HepG2 (cell line): ENCODE measurements at regions not wholly inside any gene's neighbourhood (a gene's known extent, or its start where the extent isn't known, plus 50 kb on each side); places are given as distances from the start of the nearest gene placed in this dataset.

Experiments
- HHEX ChIP-seq: IDR thresholded peaks from 2 replicates; pipeline ENCODE4 v1.6.1; 2016; ENCODE audit warnings: control low read depth
- NFAT5 ChIP-seq: sonication (generic); formaldehyde crosslinking; IDR thresholded peaks from 2 replicates; pipeline ENCODE4 v1.4.0; 2020; ENCODE audit warnings: missing genetic modification reagents
- THAP11 ChIP-seq: IDR thresholded peaks from 2 replicates; pipeline ENCODE4 v1.6.1; 2016; ENCODE audit warnings: missing biosample characterization, missing genetic modification reagents
- ZNF251 ChIP-seq: sonication (generic); formaldehyde crosslinking; IDR thresholded peaks from 2 replicates; pipeline ENCODE4 v1.9.0; 2021; ENCODE audit warnings: mild to moderate bottlenecking, missing genetic modification reagents
- ZNF343 ChIP-seq: sonication (generic); formaldehyde crosslinking; IDR thresholded peaks from 2 replicates; pipeline ENCODE4 v1.4.0; 2020; ENCODE audit warnings: mild to moderate bottlenecking, missing genetic modification reagents
- TF ChIP-seq, protein P1 (sequence below), 2 experiments: fragments of 450-650 bp in 1 of 2; sonication (generic) in 1 of 2; formaldehyde crosslinking in 1 of 2; IDR thresholded peaks; 2 replicates each; pipeline versions ENCODE4 v1.6.1 to v1.8.0; 2016 to 2022; ENCODE audit warnings: antibody characterized with exemption in 1 of 2, mild to moderate bottlenecking in 1 of 2, missing genetic modification reagents in 1 of 2

- TF ChIP-seq NFAT5 (CRISPR knock-in tag) (no peak), THAP11 (CRISPR knock-in tag) (peak; percentile 74), HHEX (CRISPR knock-in tag) (no peak), ZNF251 (CRISPR knock-in tag) (no peak), ZNF343 (CRISPR knock-in tag) (0 out of 2 replicates have a peak, but pooled peaks have one; percentile 81)
- TF ChIP-seq, protein P1, sequence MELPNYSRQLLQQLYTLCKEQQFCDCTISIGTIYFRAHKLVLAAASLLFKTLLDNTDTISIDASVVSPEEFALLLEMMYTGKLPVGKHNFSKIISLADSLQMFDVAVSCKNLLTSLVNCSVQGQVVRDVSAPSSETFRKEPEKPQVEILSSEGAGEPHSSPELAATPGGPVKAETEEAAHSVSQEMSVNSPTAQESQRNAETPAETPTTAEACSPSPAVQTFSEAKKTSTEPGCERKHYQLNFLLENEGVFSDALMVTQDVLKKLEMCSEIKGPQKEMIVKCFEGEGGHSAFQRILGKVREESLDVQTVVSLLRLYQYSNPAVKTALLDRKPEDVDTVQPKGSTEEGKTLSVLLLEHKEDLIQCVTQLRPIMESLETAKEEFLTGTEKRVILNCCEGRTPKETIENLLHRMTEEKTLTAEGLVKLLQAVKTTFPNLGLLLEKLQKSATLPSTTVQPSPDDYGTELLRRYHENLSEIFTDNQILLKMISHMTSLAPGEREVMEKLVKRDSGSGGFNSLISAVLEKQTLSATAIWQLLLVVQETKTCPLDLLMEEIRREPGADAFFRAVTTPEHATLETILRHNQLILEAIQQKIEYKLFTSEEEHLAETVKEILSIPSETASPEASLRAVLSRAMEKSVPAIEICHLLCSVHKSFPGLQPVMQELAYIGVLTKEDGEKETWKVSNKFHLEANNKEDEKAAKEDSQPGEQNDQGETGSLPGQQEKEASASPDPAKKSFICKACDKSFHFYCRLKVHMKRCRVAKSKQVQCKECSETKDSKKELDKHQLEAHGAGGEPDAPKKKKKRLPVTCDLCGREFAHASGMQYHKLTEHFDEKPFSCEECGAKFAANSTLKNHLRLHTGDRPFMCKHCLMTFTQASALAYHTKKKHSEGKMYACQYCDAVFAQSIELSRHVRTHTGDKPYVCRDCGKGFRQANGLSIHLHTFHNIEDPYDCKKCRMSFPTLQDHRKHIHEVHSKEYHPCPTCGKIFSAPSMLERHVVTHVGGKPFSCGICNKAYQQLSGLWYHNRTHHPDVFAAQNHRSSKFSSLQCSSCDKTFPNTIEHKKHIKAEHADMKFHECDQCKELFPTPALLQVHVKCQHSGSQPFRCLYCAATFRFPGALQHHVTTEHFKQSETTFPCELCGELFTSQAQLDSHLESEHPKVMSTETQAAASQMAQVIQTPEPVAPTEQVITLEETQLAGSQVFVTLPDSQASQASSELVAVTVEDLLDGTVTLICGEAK (IDR thresholded peaks at IDR 0.05): no peak
- TF ChIP-seq, protein P1 (CRISPR knock-in tag; IDR thresholded peaks at IDR 0.05): no peak
Observed at GRCh38 chr6:15754035-15754705, 91.3 kb upstream of the DTNBP1 start (continued).
